GM12892 (cell line): ENCODE measurements at regions not wholly inside any gene's neighbourhood (a gene's known extent, or its start where the extent isn't known, plus 50 kb on each side); places are given as distances from the start of the nearest gene placed in this dataset.

ENCODE experiments used
- POLR2AphosphoS5 ChIP-seq: IDR thresholded peaks from 2 replicates; pipeline ENCODE4 v1.6.1; 2011; ENCODE audit warnings: low read depth, low read length, control low read depth
- TAF1 ChIP-seq: IDR thresholded peaks from 2 replicates; pipeline ENCODE4 v1.6.1; 2011; ENCODE audit warnings: low read depth, mild to moderate bottlenecking, control low read depth, low read length, borderline replicate concordance

GRCh38 chr20:60867589-60867988 is 384.5 kb upstream of the CDH4 start:
- TF ChIP-seq TAF1 (no peak), POLR2AphosphoS5 (no peak)
